Neural cell (in vitro differentiated cells): ENCODE measurements at regions not wholly inside any gene's neighbourhood (a gene's known extent, or its start where the extent isn't known, plus 50 kb on each side); places are given as distances from the start of the nearest gene placed in this dataset.

Experiments
- H2AFZ ChIP-seq: fragments of 200-600, 300-800 bp; sonication (generic), shearing (Covaris generic); 2 replicates; pipeline ENCODE4 v1.6.0; 2014; ENCODE audit warnings: low read depth, mild to moderate bottlenecking, antibody characterized with exemption, low read length, moderate library complexity
- H3F3A ChIP-seq: fragments of 200-600 bp; shearing (Covaris generic); 2 replicates; pipeline ENCODE4 v1.6.1; 2016; ENCODE audit warnings: mild to moderate bottlenecking, moderate library complexity, mixed read lengths, antibody characterized with exemption, low read length; ENCODE audit not compliant: insufficient read depth, poor library complexity, severe bottlenecking
- H3K27ac ChIP-seq: fragments of 200-600, 300-800 bp; sonication (generic), shearing (Covaris generic); 2 replicates; pipeline ENCODE4 v1.5.1; 2014; ENCODE audit warnings: mild to moderate bottlenecking, low read length, moderate library complexity
- H3K27me3 ChIP-seq: fragments of 300-800, 200-600 bp; sonication (generic), shearing (Covaris generic); 2 replicates; pipeline ENCODE4 v1.6.0; 2014; ENCODE audit warnings: mild to moderate bottlenecking, low read depth, low read length, moderate library complexity; ENCODE audit not compliant: insufficient read depth
- H3K36me3 ChIP-seq: fragments of 300-800, 200-600 bp; sonication (generic), shearing (Covaris generic); 2 replicates; pipeline ENCODE4 v1.5.1; 2014; ENCODE audit warnings: mild to moderate bottlenecking, antibody characterized with exemption, low read length, moderate library complexity; ENCODE audit not compliant: insufficient read depth
- H3K4me2 ChIP-seq: fragments of 300-800, 200-600 bp; sonication (generic), shearing (Covaris generic); 2 replicates; pipeline ENCODE4 v1.6.0; 2014; ENCODE audit warnings: mild to moderate bottlenecking, low read length
- H3K4me3 ChIP-seq: fragments of 300-800, 200-600 bp; sonication (generic), shearing (Covaris generic); 2 replicates; pipeline ENCODE4 v1.5.1; 2014; ENCODE audit warnings: mild to moderate bottlenecking, low read length, moderate library complexity
- H3K79me2 ChIP-seq: fragments of 200-600 bp; shearing (Covaris generic); replicated peaks from 2 replicates; pipeline ENCODE4 v1.6.0; 2014; ENCODE audit warnings: mild to moderate bottlenecking, low read length, moderate library complexity; ENCODE audit not compliant: insufficient read depth
- H3K9ac ChIP-seq: fragments of 300-800, 200-600 bp; sonication (generic), shearing (Covaris generic); 2 replicates; pipeline ENCODE4 v1.6.1; 2016; ENCODE audit warnings: mild to moderate bottlenecking, low read length, mixed read lengths
- H3K9me2 ChIP-seq: fragments of 200-600 bp; shearing (Covaris generic); 2 replicates; pipeline ENCODE4 v1.6.1; 2016; ENCODE audit warnings: mild to moderate bottlenecking, low read length, mixed read lengths; ENCODE audit not compliant: insufficient read depth
- H3K9me3 ChIP-seq: fragments of 200-600, 300-800 bp; sonication (generic), shearing (Covaris generic); 2 replicates; pipeline ENCODE4 v1.6.1; 2016; ENCODE audit warnings: mild to moderate bottlenecking, mixed run types, low read length, moderate library complexity, mixed read lengths
- H4K20me1 ChIP-seq: fragments of 200-600 bp; shearing (Covaris generic); 2 replicates; pipeline ENCODE4 v1.6.1; 2016; ENCODE audit warnings: mild to moderate bottlenecking, mixed run types; ENCODE audit not compliant: insufficient read depth
- CTCF ChIP-seq: fragments of 450-650 bp; IDR thresholded peaks from 2 replicates; pipeline ENCODE4 v1.5.1; 2014; ENCODE audit warnings: antibody characterized with exemption, mild to moderate bottlenecking, moderate library complexity; ENCODE audit not compliant: poor library complexity, severe bottlenecking
- EP300 ChIP-seq: fragments of 450-650 bp; conservative IDR thresholded peaks from 2 replicates; pipeline ENCODE4 v1.6.1; 2014; ENCODE audit warnings: antibody characterized with exemption, mild to moderate bottlenecking, moderate library complexity; ENCODE audit not compliant: poor library complexity, severe bottlenecking
- EZH2 ChIP-seq: fragments of 200-600, 300-800 bp; shearing (Covaris generic), sonication (generic); IDR thresholded peaks from 2 replicates; pipeline ENCODE4 v1.6.1; 2014; ENCODE audit warnings: antibody characterized with exemption, low read length, borderline replicate concordance, mild to moderate bottlenecking; ENCODE audit not compliant: insufficient read depth, poor library complexity, severe bottlenecking
- MXI1 ChIP-seq: fragments of 450-650 bp; conservative IDR thresholded peaks from 2 replicates; pipeline ENCODE4 v1.6.1; 2014; ENCODE audit warnings: antibody characterized with exemption, mild to moderate bottlenecking; ENCODE audit not compliant: poor library complexity, severe bottlenecking
- POLR2AphosphoS5 ChIP-seq: IDR thresholded peaks from 2 replicates; pipeline ENCODE4 v1.6.1; 2012
- RAD21 ChIP-seq: fragments of 450-650 bp; conservative IDR thresholded peaks from 2 replicates; pipeline ENCODE4 v1.6.1; 2014; ENCODE audit warnings: antibody characterized with exemption, mild to moderate bottlenecking, moderate library complexity
- REST ChIP-seq: IDR thresholded peaks from 2 replicates; pipeline ENCODE4 v1.6.1; 2012; ENCODE audit warnings: borderline replicate concordance
- SMC3 ChIP-seq: fragments of 450-650 bp; conservative IDR thresholded peaks from 2 replicates; pipeline ENCODE4 v1.6.1; 2014; ENCODE audit warnings: antibody characterized with exemption, mild to moderate bottlenecking, moderate library complexity; ENCODE audit not compliant: poor library complexity
- TAF1 ChIP-seq: IDR thresholded peaks from 2 replicates; pipeline ENCODE4 v1.6.1; 2012; ENCODE audit warnings: low read depth

GRCh38 chr3:56874269-56874668, 72.5 kb upstream of the ARHGEF3 start:
- Histone ChIP-seq H3K4me2 (no peak overlapping the region), H3K27me3 (no peaks in the 10 kb centered on the region), H4K20me1 (no peaks in the 10 kb centered on the region), H3K9ac (no peak overlapping the region), H3K27ac (no peak overlapping the region), H2AFZ (no peak overlapping the region), H3F3A (no peaks in the 10 kb centered on the region), H3K36me3 (no peaks in the 10 kb centered on the region), H3K9me2 (no peaks in the 10 kb centered on the region), H3K4me3 (no peak overlapping the region), H3K79me2 (no peaks in the 10 kb centered on the region), H3K9me3 (no peaks in the 10 kb centered on the region)
- TF ChIP-seq REST = no peak
- no peak for TF ChIP-seq CTCF
- TF ChIP-seq EP300 = no peak
- no peak for TF ChIP-seq RAD21
- TF ChIP-seq TAF1 = no peak
- no peak for TF ChIP-seq SMC3
- no peak for TF ChIP-seq MXI1
- TF ChIP-seq POLR2AphosphoS5 = no peak
- TF ChIP-seq EZH2 = no peak

- Histone ChIP-seq H3K4me3 (no peak overlapping the region), H3K9me2 (no peaks in the 10 kb centered on the region), H3K79me2 (no peaks in the 10 kb centered on the region), H4K20me1 (no peaks in the 10 kb centered on the region), H3K27me3 (no peaks in the 10 kb centered on the region), H3K27ac (no peak overlapping the region), H2AFZ (no peak overlapping the region), H3K9ac (no peak overlapping the region), H3F3A (no peaks in the 10 kb centered on the region), H3K36me3 (no peaks in the 10 kb centered on the region), H3K9me3 (no peaks in the 10 kb centered on the region), H3K4me2 (no peak overlapping the region)
- TF ChIP-seq TAF1 (no peak), POLR2AphosphoS5 (no peak), EZH2 (no peak), EP300 (no peak), MXI1 (no peak), REST (no peak), RAD21 (no peak), CTCF (no peak), SMC3 (no peak)
Observed at GRCh38 chr3:56870436-56870835, 68.7 kb upstream of the ARHGEF3 start.
